GM12872 (cell line): ENCODE measurements at regions not wholly inside any gene's neighbourhood (a gene's known extent, or its start where the extent isn't known, plus 50 kb on each side); places are given as distances from the start of the nearest gene placed in this dataset.

Experiments used
- TF ChIP-seq, protein P1 (sequence below): IDR thresholded peaks from 3 replicates; pipeline ENCODE4 v1.5.1; 2011; ENCODE audit warnings: low read depth, mild to moderate bottlenecking, low read length, moderate library complexity; ENCODE audit not compliant: insufficient read depth

GRCh38 chr6:117050301-117050700 is 173.3 kb downstream of the RFX6 start:
- TF ChIP-seq, protein P1, sequence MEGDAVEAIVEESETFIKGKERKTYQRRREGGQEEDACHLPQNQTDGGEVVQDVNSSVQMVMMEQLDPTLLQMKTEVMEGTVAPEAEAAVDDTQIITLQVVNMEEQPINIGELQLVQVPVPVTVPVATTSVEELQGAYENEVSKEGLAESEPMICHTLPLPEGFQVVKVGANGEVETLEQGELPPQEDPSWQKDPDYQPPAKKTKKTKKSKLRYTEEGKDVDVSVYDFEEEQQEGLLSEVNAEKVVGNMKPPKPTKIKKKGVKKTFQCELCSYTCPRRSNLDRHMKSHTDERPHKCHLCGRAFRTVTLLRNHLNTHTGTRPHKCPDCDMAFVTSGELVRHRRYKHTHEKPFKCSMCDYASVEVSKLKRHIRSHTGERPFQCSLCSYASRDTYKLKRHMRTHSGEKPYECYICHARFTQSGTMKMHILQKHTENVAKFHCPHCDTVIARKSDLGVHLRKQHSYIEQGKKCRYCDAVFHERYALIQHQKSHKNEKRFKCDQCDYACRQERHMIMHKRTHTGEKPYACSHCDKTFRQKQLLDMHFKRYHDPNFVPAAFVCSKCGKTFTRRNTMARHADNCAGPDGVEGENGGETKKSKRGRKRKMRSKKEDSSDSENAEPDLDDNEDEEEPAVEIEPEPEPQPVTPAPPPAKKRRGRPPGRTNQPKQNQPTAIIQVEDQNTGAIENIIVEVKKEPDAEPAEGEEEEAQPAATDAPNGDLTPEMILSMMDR, result no peak

- TF ChIP-seq, protein P1, result no peak
These were observed 193.2 kb upstream of the VGLL2 start for GRCh38 chr6:117072134-117072533.

GRCh38 chr6:117072781-117073180 is 192.6 kb upstream of the VGLL2 start:
- TF ChIP-seq, protein P1, result no peak

DNA sequence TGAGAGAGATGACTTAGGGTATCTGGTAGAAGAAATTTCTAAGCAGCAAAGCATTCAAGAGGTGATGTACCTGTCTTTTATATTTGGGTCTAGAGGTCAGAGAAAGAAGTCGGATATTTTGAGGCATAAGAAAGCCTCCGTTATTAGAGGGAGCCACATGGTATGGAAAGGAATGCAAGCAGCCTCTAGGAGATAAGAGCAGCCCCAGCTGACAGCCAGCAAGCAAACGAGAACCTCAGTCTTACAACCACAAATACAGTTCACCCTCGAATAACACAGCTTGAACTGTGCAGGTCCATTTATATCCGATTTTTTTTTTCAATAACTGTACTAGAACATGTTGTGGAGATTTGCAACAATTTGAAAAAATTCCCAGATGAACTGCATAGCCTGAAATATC is 190.7 kb upstream of the VGLL2 start:
- TF ChIP-seq, protein P1, result no peak

- TF ChIP-seq, protein P1, result no peak
These were observed 190.1 kb upstream of the VGLL2 start for GRCh38 chr6:117075218-117075617.

GRCh38 chr6:117076076-117076475 is 189.3 kb upstream of the VGLL2 start:
- TF ChIP-seq, protein P1, result no peak

GRCh38 chr6:117077300-117077699 is 188.1 kb upstream of the VGLL2 start:
- TF ChIP-seq, protein P1, result no peak

DNA sequence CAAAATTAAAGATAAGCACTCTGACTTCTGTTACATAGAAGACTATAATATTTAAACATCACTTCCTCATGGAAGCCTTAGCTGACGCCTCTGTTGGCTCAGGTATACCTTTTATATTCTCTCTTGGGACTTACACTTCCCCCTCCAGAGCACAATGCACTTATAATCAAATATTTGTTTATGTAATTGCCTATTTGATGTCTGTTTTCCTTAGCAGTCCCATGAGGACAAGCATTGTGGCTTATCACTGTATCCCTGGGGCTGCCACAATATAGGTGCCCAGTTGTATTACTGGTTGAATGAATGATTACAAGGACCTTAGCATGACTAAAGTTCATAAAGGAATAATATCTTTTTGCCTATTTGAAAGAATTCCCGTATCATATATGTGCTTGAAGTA is 186.7 kb upstream of the VGLL2 start:
- TF ChIP-seq, protein P1, result no peak
